Germinal center (tissue), 1 donor: ENCODE measurements at regions not wholly inside any gene's neighbourhood (a gene's known extent, or its start where the extent isn't known, plus 50 kb on each side); places are given as distances from the start of the nearest gene placed in this dataset.

ENCODE experiments used
- DNase-seq: peaks from one replicate; pipeline ENCODE4 v3.0.0; 2012; ENCODE audit warnings: mixed read lengths, low spot score

GRCh38 chr4:175376287-175376977, 435.6 kb downstream of the GPM6A start:
- no peak for DNase-seq

GRCh38 chr4:175377203-175377602, 434.9 kb downstream of the GPM6A start:
- DNase-seq = no peak

- DNase-seq = no peak
Observed at GRCh38 chr4:175378372-175378771, 433.7 kb downstream of the GPM6A start.

GRCh38 chr4:175380841-175381240, 431.2 kb downstream of the GPM6A start:
- no peak for DNase-seq

- DNase-seq = no peak
Observed at GRCh38 chr4:175385797-175386196, 426.3 kb downstream of the GPM6A start.

- peak; percentile 4 for DNase-seq
Observed at GRCh38 chr4:175386776-175387507, 425.1 kb downstream of the GPM6A start.

GRCh38 chr4:175394208-175394607, 417.9 kb downstream of the GPM6A start:
- DNase-seq = no peak

GRCh38 chr4:175405961-175406360, 406.1 kb downstream of the GPM6A start:
- no peak for DNase-seq

- no peak for DNase-seq
Observed at GRCh38 chr4:175407926-175408325, 404.1 kb downstream of the GPM6A start.

GRCh38 chr4:175411251-175411650, 400.8 kb downstream of the GPM6A start:
- no peak for DNase-seq

- no peak for DNase-seq
Observed at GRCh38 chr4:175412161-175412560, 399.9 kb downstream of the GPM6A start.

- no peak for DNase-seq
Observed at GRCh38 chr4:175412746-175413145, 399.3 kb downstream of the GPM6A start.

- DNase-seq = no peak
Observed at GRCh38 chr4:175413561-175413960, 398.5 kb downstream of the GPM6A start.

- no peak for DNase-seq
Observed at GRCh38 chr4:175414602-175415001, 397.5 kb downstream of the GPM6A start.

- DNase-seq = no peak
Observed at GRCh38 chr4:175418516-175418915, 393.5 kb downstream of the GPM6A start.

GRCh38 chr4:175419236-175419718, 392.8 kb downstream of the GPM6A start:
- no peak for DNase-seq

GRCh38 chr4:175421506-175421905, 390.6 kb downstream of the GPM6A start:
- no peak for DNase-seq

GRCh38 chr4:175422331-175422730, 389.7 kb downstream of the GPM6A start:
- no peak for DNase-seq

- DNase-seq = no peak
Observed at GRCh38 chr4:175424111-175424510, 388.0 kb downstream of the GPM6A start.

GRCh38 chr4:175427751-175428150, 384.3 kb downstream of the GPM6A start:
- no peak for DNase-seq

- DNase-seq = no peak
Observed at GRCh38 chr4:175431694-175432093, 380.4 kb downstream of the GPM6A start.

- no peak for DNase-seq
Observed at GRCh38 chr4:175435381-175435783, 376.7 kb downstream of the GPM6A start.

- no peak for DNase-seq
Observed at GRCh38 chr4:175436196-175436595, 375.9 kb downstream of the GPM6A start.

- DNase-seq = no peak
Observed at GRCh38 chr4:175440786-175441185, 371.3 kb downstream of the GPM6A start.
